ENCODE measurements at regions not wholly inside any gene's neighbourhood (a gene's known extent, or its start where the extent isn't known, plus 50 kb on each side); places are given as distances from the start of the nearest gene placed in this dataset.

DNA sequence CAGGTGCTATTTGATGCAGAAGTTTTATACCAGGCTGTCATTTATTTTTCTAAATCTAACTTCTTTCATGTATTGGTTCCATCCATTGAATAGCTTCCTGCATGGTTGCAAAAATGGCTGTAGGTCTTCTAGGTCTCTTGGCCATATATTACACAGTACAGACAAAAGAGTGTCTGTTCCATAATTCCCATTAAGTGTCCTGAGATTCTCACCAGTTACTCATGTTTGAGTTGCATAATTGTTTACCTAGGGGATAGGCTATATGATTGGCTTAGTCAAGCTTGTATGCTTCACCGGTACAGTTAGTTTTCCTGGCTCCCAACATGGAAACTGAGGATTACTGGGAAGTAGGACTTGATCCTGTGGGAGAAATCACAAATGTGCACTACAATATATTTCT is 399.4 kb upstream of the NUDT12 start:
- TF ChIP-seq, protein P1, sequence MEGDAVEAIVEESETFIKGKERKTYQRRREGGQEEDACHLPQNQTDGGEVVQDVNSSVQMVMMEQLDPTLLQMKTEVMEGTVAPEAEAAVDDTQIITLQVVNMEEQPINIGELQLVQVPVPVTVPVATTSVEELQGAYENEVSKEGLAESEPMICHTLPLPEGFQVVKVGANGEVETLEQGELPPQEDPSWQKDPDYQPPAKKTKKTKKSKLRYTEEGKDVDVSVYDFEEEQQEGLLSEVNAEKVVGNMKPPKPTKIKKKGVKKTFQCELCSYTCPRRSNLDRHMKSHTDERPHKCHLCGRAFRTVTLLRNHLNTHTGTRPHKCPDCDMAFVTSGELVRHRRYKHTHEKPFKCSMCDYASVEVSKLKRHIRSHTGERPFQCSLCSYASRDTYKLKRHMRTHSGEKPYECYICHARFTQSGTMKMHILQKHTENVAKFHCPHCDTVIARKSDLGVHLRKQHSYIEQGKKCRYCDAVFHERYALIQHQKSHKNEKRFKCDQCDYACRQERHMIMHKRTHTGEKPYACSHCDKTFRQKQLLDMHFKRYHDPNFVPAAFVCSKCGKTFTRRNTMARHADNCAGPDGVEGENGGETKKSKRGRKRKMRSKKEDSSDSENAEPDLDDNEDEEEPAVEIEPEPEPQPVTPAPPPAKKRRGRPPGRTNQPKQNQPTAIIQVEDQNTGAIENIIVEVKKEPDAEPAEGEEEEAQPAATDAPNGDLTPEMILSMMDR (IDR thresholded peaks at IDR 0.05; ENCODE audit: low read depth, low read length): no peak
- no peak for TF ChIP-seq EZH2phosphoT487 (IDR thresholded peaks at IDR 0.05; ENCODE audit: low read depth)
